GM18505 (cell line): ENCODE measurements at regions not wholly inside any gene's neighbourhood (a gene's known extent, or its start where the extent isn't known, plus 50 kb on each side); places are given as distances from the start of the nearest gene placed in this dataset.

Experiments
- ATAC-seq: cut with Tn5 transposase; IDR thresholded peaks from one replicate; pipeline ENCODE4 v1.9.1; 2021; ENCODE audit not compliant: unreplicated experiment
- POLR2A ChIP-seq: IDR thresholded peaks from 4 replicates; pipeline ENCODE4 v1.6.1; 2011; ENCODE audit warnings: borderline replicate concordance; ENCODE audit not compliant: insufficient read depth, insufficient read length; ENCODE audit errors: extremely low read depth

DNA sequence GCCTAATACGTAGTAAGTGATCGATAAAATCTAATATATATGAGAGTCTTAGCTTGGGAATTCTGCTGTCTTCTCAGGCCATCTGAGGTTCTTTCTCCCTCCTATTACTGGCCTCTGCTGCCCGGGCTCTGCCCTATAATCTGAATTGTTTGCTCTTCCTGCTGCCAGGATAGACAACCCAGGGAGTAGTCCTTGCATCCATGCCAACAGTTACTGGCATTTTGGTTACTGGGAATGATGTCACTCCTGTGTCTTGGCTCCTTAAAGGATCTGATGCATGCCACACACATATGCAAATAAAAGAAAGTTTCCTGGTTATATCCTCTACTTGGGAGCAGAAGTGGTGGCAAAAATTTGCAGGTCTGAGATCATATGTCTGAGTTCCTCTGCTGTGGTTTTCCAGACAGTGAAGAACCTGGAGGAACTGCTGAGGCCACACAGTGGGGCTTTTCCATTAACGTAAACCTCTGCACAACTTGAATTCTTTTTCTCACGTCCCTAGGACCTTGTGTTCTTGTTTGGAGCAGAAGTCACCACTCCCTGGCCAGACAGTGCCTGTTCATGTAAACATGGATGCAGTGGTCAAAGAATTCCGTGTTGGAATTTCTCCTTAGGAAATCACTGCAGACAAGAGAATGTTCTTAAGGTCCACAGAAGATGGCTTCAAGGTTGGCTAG, 320.6 kb upstream of the TBX3 start:
- TF ChIP-seq POLR2A: no peak
- no peak for ATAC-seq

GRCh38 chr12:115002434-115002833, 318.5 kb upstream of the TBX3 start:
- ATAC-seq: no peak
- no peak for TF ChIP-seq POLR2A

- ATAC-seq: no peak
- no peak for TF ChIP-seq POLR2A
Observed at GRCh38 chr12:115001571-115002180, 317.7 kb upstream of the TBX3 start.

DNA sequence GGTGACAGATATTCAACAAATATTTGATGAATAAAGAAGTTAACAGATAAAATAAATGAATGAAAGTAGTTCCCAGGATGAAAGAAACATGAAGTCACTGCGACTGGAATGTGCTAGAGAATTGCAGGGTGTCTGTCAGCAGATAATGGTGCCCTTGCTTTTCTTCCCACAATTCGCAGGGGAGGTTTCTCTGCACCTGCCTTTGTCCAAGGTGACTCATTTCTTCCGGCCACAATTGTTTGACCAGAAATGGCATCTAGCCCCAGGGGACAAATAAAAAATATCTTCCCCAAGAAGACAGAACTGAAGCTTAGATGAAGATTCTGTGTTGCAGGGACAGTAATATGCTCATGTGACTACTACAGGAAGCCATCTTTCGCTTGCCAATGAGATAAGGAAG, 316.1 kb upstream of the TBX3 start:
- ATAC-seq: no peak
- TF ChIP-seq POLR2A: no peak

GRCh38 chr12:114998750-114999128, 314.8 kb upstream of the TBX3 start:
- no peak for ATAC-seq
- TF ChIP-seq POLR2A: no peak

DNA sequence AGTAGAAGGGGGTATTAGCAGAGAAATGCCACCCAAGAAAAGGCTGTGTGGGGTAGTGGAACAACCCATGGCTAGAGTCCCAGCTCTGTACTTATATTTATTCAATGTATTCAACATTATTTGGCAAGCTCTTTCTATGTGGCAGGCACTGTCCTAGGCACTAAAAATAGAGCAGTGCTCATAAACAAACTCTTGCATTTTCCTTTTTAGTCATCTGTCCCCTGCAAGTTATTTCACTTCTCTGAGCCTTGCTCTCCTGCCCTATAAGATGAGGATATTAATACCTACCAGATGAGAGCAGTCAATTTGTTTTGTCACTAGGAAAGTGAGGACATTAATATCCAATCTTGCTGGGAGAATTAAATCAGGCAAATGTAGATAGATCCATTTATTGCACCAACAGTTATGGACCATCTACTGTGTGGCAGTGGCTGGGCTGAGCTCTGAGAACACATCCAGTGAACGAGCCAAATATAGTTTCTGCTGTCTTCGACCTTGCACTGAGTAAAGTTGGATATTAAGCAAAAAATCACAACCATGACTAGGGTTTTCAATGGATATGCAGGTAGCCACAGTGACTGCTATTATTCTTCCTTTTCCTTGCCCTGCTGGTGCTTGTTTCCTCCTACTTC, 314.3 kb upstream of the TBX3 start:
- ATAC-seq: no peak
- no peak for TF ChIP-seq POLR2A

- no peak for TF ChIP-seq POLR2A
- ATAC-seq: no peak
Observed at GRCh38 chr12:114996382-114996781, 312.4 kb upstream of the TBX3 start.

GRCh38 chr12:114995891-114996290, 311.9 kb upstream of the TBX3 start:
- TF ChIP-seq POLR2A: no peak
- no peak for ATAC-seq

DNA sequence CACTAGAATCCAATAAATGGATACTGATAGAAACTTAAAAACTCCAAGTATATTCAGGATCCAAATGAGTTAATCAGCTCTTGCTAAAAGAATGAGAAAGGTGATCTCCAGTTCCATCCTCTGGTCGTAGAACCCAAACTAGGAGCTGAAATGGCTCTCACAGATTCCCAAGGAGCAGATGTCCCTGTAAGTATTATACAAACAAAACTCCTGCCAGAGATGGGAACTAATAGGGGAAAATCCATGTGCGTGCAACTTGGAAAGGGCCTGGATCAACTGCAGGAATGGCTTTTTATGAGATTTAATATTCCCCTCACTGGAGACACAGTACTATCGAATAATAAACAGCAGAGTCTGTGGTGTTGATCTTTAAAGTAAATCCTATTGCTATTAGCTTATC, 309.2 kb upstream of the TBX3 start:
- no peak for ATAC-seq

GRCh38 chr12:114992443-114992842, 308.5 kb upstream of the TBX3 start:
- no peak for ATAC-seq
- no peak for TF ChIP-seq POLR2A

More for the DNA sequence above, 309.2 kb upstream of the TBX3 start:
- no peak for TF ChIP-seq POLR2A

- TF ChIP-seq POLR2A: no peak
- no peak for ATAC-seq
Observed at GRCh38 chr12:114990381-114990780, 306.4 kb upstream of the TBX3 start.

DNA sequence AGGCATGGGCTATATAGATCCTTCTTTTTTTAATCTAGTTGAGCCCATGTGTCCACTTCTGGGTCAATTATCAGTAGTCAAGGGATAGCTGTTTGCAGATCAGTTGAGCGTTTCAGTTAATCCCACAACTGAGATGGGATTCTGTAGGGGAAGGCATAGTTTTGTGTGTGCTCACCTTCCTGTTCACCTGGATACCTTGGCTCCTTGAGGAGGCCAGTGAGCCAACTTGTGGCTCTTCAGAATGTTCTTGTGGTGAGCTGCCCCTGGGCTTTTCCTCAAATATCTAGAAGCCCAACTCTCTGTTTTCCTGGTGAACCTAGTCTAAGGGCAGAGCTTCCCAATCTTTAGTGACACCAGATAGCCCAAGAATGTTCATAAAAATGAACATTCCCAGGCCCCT, 302.9 kb upstream of the TBX3 start:
- ATAC-seq: no peak
- no peak for TF ChIP-seq POLR2A

DNA sequence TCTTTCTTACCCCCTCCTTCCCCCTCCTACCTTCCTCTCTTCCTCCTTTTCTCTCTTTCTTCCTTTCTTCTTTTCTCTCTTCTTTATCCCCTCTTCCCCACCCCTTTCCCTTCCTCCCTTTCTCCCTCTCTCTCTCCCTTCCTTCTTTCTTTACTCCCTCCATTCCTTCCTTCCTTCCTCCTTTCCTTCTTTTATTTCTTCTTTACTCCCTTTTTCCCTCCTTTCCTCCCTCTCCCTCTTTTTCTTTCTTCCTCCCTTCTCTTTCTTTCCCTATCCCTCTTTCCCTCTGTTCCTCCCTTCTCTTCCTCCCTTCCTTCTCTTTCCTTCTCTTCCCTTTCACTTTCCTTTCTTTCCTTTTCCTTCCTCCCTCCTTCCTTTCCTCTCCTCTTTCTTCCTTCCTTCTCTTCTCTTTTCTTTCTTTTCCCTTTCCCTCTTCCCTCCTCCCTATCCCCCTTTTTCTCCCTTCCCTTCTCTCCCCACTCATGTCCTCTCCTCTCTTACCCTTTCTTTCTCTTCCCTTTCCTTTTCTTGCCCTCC, 302.3 kb upstream of the TBX3 start:
- no peak for TF ChIP-seq POLR2A
- no peak for ATAC-seq

DNA sequence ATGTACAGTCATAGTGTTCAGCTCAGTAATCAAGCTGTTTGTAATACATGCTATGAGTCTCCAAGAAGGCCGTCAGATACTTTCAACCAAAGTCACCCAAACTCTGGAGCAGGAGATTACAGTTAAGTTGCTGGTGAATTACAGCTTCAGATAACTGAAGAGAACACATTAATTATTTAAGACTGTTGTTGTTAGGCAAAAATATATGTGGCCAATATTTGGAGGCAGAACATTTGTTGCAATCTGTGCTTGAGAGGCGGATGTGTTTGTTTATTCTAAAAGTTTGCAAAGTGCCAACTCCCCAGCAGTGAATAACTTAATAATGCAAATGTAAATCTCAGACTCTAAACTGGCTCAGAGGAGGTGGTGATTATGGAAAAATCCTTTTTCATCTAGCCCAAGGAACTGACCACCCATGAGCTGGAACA, 300.7 kb upstream of the TBX3 start:
- no peak for TF ChIP-seq POLR2A
- ATAC-seq: no peak
